Hepatocyte (in vitro differentiated cells): ENCODE measurements at regions not wholly inside any gene's neighbourhood (a gene's known extent, or its start where the extent isn't known, plus 50 kb on each side); places are given as distances from the start of the nearest gene placed in this dataset.

ENCODE experiments used
- DNase-seq: peaks from one replicate; pipeline ENCODE4 v3.0.0-alpha.2; 2016; ENCODE audit warnings: low spot score
- H2AFZ ChIP-seq: fragments of 200-600 bp; sonication (generic); 2 replicates; pipeline ENCODE4 v1.6.0; 2016; ENCODE audit warnings: antibody characterized with exemption, mild to moderate bottlenecking
- H3K27ac ChIP-seq: fragments of 200-600 bp; sonication (generic); 2 replicates; pipeline ENCODE4 v1.5.1; 2016; ENCODE audit warnings: mild to moderate bottlenecking
- H3K27me3 ChIP-seq: fragments of 200-600 bp; sonication (generic); 2 replicates; pipeline ENCODE4 v1.6.1; 2016
- H3K36me3 ChIP-seq: fragments of 200-600 bp; sonication (generic); replicated peaks from 2 replicates; pipeline ENCODE4 v1.5.1; 2016; ENCODE audit warnings: low read depth; ENCODE audit not compliant: insufficient read depth
- H3K4me1 ChIP-seq: fragments of 200-600 bp; sonication (generic); 2 replicates; pipeline ENCODE4 v1.5.1; 2016; ENCODE audit warnings: mild to moderate bottlenecking, moderate library complexity; ENCODE audit not compliant: insufficient read depth
- H3K4me2 ChIP-seq: fragments of 200-600 bp; sonication (generic); 2 replicates; pipeline ENCODE4 v1.6.0; 2016
- H3K4me3 ChIP-seq: fragments of 200-600 bp; sonication (generic); 2 replicates; pipeline ENCODE4 v1.5.1; 2016; ENCODE audit warnings: mild to moderate bottlenecking
- H3K79me2 ChIP-seq: fragments of 200-600 bp; sonication (generic); 2 replicates; pipeline ENCODE4 v1.6.0; 2017; ENCODE audit warnings: mild to moderate bottlenecking
- H3K9me2 ChIP-seq: fragments of 200-600 bp; sonication (generic); replicated peaks from 2 replicates; pipeline ENCODE4 v1.6.0; 2017; ENCODE audit warnings: mild to moderate bottlenecking; ENCODE audit not compliant: insufficient read depth
- H3K9me3 ChIP-seq: fragments of 200-600 bp; sonication (generic); 2 replicates; pipeline ENCODE4 v1.5.1; 2016; ENCODE audit warnings: low read depth, mild to moderate bottlenecking
- H4K20me1 ChIP-seq: fragments of 200-600 bp; sonication (generic); 2 replicates; pipeline ENCODE4 v1.6.0; 2016; ENCODE audit warnings: mild to moderate bottlenecking; ENCODE audit not compliant: insufficient read depth, poor library complexity, severe bottlenecking
- EZH2 ChIP-seq: fragments of 200-600 bp; sonication (generic); IDR thresholded peaks from 2 replicates; pipeline ENCODE4 v1.6.1; 2016; ENCODE audit warnings: antibody characterized with exemption, mild to moderate bottlenecking, borderline replicate concordance
- EZH2phosphoT487 ChIP-seq: fragments of 200-600 bp; sonication (generic); IDR thresholded peaks from one replicate; pipeline ENCODE4 v1.6.1; 2018; ENCODE audit warnings: antibody characterized with exemption, mild to moderate bottlenecking, low read depth, moderate library complexity; ENCODE audit not compliant: unreplicated experiment, severe bottlenecking
- WGBS: methylation state at CpG from one replicate; pipeline ENCODE4 v1.1.6; 2016; ENCODE audit warnings: low lambda C conversion rate; ENCODE audit errors: missing lambda C conversion rate; 5-methylcytosine and 5-hydroxymethylcytosine counted together
- TF ChIP-seq, protein P1 (sequence below): fragments of 200-600 bp; sonication (generic); IDR thresholded peaks from 2 replicates; pipeline ENCODE4 v1.5.1; 2016; ENCODE audit warnings: antibody characterized with exemption, mild to moderate bottlenecking; ENCODE audit not compliant: poor library complexity

DNA sequence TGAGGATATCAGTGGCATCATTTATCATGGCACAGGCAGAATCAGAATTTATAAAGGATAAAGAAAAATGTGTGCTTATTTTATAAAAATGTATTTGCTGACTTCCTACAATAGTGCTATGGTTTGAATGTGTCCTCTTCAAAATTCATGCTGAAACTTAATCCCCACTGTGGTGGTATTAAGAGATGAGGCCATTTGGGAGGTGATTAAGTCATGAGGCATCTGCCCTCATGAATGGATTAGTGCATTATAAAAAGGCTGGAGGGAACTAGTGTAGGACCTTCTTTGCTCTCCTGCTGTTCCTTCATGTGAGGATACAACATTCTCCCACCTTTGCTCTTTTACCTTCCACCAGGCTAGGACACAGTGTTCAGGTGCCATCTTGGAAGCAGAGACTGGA is 212.8 kb downstream of the RFC3 start:
- TF ChIP-seq EZH2 (no peak), EZH2phosphoT487 (no peak)
- TF ChIP-seq, protein P1, sequence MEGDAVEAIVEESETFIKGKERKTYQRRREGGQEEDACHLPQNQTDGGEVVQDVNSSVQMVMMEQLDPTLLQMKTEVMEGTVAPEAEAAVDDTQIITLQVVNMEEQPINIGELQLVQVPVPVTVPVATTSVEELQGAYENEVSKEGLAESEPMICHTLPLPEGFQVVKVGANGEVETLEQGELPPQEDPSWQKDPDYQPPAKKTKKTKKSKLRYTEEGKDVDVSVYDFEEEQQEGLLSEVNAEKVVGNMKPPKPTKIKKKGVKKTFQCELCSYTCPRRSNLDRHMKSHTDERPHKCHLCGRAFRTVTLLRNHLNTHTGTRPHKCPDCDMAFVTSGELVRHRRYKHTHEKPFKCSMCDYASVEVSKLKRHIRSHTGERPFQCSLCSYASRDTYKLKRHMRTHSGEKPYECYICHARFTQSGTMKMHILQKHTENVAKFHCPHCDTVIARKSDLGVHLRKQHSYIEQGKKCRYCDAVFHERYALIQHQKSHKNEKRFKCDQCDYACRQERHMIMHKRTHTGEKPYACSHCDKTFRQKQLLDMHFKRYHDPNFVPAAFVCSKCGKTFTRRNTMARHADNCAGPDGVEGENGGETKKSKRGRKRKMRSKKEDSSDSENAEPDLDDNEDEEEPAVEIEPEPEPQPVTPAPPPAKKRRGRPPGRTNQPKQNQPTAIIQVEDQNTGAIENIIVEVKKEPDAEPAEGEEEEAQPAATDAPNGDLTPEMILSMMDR = no peak
- Histone ChIP-seq H3K4me2 (no peak overlapping the region), H4K20me1 (no peaks in the 10 kb centered on the region), H3K79me2 (no peaks in the 10 kb centered on the region), H3K36me3 (no peaks in the 10 kb centered on the region), H3K4me3 (no peak overlapping the region), H3K4me1 (no peaks in the 10 kb centered on the region), H3K27me3 (no peaks in the 10 kb centered on the region), H3K27ac (no peak overlapping the region), H2AFZ (no peak overlapping the region), H3K9me2 (no peaks in the 10 kb centered on the region), H3K9me3 (no peaks in the 10 kb centered on the region)
- no peak for DNase-seq

DNA sequence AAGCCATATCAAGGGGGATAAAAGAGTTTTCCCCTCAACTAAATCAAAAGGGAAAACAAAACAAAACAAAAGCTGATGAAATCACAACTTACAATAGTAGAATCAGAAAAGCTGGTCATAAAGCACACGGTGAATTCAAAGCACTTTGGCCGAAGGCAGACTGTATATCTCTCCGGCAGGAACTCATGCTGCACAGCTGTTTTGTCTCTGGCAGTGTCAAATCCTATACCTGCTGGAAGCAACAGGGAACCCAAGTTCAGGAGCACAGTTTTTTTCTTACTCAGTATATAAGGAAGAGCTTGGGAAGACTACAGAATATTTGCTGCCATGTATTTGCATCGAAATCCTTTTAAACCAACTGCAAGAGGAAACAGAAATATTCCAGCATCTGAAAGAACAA is 213.7 kb downstream of the RFC3 start:
- Histone ChIP-seq H3K36me3 (no peaks in the 10 kb centered on the region), H3K4me3 (no peak overlapping the region), H3K4me2 (no peak overlapping the region), H2AFZ (no peak overlapping the region), H3K27me3 (no peaks in the 10 kb centered on the region), H3K9me3 (no peaks in the 10 kb centered on the region), H3K9me2 (no peaks in the 10 kb centered on the region), H3K79me2 (no peaks in the 10 kb centered on the region), H4K20me1 (no peaks in the 10 kb centered on the region), H3K4me1 (no peaks in the 10 kb centered on the region), H3K27ac (no peak overlapping the region)
- TF ChIP-seq EZH2 = no peak
- TF ChIP-seq, protein P1 = no peak
- TF ChIP-seq EZH2phosphoT487 = no peak
- DNase-seq = no peak
- 60% methylated on average over 4 of the region's 4 CpGs for WGBS

DNA sequence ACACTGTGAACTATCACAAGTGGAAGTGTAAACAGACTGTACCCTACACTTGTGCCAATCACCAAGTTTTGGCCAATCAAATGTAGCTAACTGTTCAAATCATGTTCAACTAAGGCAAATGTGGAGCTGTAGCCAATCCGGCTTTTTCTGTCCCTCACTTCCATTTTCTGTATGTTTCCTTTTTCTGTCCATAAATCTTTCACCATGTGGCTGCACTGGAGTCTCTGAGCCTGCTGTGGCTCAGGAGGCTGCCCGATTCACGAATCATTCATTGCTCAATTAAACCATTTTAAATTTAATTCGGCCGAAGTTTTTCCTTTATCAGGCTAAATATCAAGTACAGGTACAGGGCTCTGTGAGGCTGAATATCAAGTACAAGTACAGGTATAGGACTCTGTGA is 216.5 kb downstream of the RFC3 start:
- WGBS = 96% methylated on average over 5 of the region's 5 CpGs
- no peak overlapping the region for H2AFZ ChIP-seq

DNA sequence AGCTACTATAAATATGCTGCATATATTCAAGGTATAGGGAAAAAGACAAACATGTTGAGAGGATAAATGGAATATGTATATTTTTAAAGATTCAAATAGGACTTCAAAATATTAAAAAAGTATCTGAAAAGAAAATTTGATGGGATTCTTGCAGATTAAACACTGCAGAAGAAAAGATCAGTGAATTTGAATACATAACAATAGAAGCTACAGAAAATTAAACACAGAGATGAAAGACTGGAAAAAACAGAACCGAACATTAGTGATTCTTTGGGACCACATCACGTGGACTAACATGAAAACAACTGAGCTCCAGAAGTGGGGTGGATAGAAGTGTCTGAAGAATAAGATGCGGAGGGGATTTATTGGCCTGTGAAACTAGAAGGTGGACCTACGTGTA is 217.2 kb downstream of the RFC3 start:
- TF ChIP-seq EZH2 (no peak), EZH2phosphoT487 (no peak)
- TF ChIP-seq, protein P1 = no peak
- H3K4me1 ChIP-seq = peaks cover 5% of the 10 kb centered on the region
- no peak overlapping the region for H3K4me2 ChIP-seq
- no peak for DNase-seq
- no peaks in the 10 kb centered on the region for H4K20me1 ChIP-seq
- H3K27ac ChIP-seq = peak overlapping the region; percentile 28
- no peak overlapping the region for H2AFZ ChIP-seq
- WGBS = 97% methylated on average over 4 of the region's 4 CpGs
- H3K36me3 ChIP-seq = no peaks in the 10 kb centered on the region
- no peaks in the 10 kb centered on the region for H3K9me2 ChIP-seq
- no peak overlapping the region for H3K4me3 ChIP-seq
- no peaks in the 10 kb centered on the region for H3K79me2 ChIP-seq
- H3K9me3 ChIP-seq = no peaks in the 10 kb centered on the region
- H3K27me3 ChIP-seq = no peaks in the 10 kb centered on the region

More for the DNA sequence above, 216.5 kb downstream of the RFC3 start:
- Histone ChIP-seq H3K4me1 (no peaks in the 10 kb centered on the region), H3K4me2 (no peak overlapping the region), H3K4me3 (no peak overlapping the region), H3K9me2 (no peaks in the 10 kb centered on the region), H3K27ac (no peak overlapping the region), H3K79me2 (no peaks in the 10 kb centered on the region), H3K9me3 (no peaks in the 10 kb centered on the region), H3K36me3 (no peaks in the 10 kb centered on the region), H3K27me3 (no peaks in the 10 kb centered on the region), H4K20me1 (no peaks in the 10 kb centered on the region)
- DNase-seq = no peak
- TF ChIP-seq EZH2 = no peak
- TF ChIP-seq, protein P1 = no peak
